ENCODE measurements at regions not wholly inside any gene's neighbourhood (a gene's known extent, or its start where the extent isn't known, plus 50 kb on each side); places are given as distances from the start of the nearest gene placed in this dataset.

DNA sequence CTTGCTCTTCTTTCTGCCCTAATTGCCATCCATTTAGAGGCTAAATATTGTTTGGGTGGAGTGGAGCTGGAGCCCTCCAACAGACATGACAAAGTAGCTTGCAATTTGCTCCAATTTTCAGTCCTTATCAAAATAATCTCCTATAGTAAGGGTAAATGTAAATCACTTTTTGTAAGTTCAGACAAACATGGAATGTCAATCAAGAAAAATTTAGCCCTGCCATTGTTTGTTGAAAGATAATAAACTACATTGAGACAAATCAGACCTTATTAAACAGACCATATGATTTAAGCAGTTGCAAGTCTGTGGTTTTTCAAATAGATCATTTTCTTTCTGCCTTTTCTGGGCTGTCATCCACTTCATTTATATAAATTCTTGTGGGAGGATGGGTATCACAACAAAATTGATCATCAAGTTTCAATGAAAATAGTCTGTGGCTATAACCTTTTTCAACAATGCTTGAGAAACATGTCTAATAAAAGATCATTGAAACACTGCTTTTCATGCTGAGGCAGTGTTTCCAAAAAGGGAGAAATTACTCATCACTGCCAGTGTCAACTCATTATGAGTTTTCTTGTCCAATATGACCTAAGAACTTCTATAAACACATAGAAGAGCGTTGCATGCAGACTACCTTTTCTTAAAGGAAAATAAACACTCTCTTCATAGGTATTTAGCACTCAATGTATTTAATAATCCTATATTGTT lies 1152.0 kb upstream of the B3GALT2 start:
- TF ChIP-seq ZNF644 (tag; IDR thresholded peaks at IDR 0.05; ENCODE audit: low read depth) (no peak), RCOR1 (IDR thresholded peaks at IDR 0.05; ENCODE audit: borderline replicate concordance in 1 of 2, low read depth in 2 of 2, low read length in 2 of 2) (no peak), ZBTB7A (IDR thresholded peaks at IDR 0.05; ENCODE audit: borderline replicate concordance, control insufficient read depth, low read depth, low read length) (no peak), BHLHE40 (IDR thresholded peaks at IDR 0.05; ENCODE audit: low read length) (no peak), SP1 (CRISPR knock-in tag; IDR thresholded peaks at IDR 0.05) (no peak), TAF1 (IDR thresholded peaks at IDR 0.05; ENCODE audit: control insufficient read depth, extremely low read depth, insufficient read depth, low read length, severe bottlenecking) (no peak), MAFF (IDR thresholded peaks at IDR 0.05; ENCODE audit: low read length) (no peak)
- TF ChIP-seq, protein P1, sequence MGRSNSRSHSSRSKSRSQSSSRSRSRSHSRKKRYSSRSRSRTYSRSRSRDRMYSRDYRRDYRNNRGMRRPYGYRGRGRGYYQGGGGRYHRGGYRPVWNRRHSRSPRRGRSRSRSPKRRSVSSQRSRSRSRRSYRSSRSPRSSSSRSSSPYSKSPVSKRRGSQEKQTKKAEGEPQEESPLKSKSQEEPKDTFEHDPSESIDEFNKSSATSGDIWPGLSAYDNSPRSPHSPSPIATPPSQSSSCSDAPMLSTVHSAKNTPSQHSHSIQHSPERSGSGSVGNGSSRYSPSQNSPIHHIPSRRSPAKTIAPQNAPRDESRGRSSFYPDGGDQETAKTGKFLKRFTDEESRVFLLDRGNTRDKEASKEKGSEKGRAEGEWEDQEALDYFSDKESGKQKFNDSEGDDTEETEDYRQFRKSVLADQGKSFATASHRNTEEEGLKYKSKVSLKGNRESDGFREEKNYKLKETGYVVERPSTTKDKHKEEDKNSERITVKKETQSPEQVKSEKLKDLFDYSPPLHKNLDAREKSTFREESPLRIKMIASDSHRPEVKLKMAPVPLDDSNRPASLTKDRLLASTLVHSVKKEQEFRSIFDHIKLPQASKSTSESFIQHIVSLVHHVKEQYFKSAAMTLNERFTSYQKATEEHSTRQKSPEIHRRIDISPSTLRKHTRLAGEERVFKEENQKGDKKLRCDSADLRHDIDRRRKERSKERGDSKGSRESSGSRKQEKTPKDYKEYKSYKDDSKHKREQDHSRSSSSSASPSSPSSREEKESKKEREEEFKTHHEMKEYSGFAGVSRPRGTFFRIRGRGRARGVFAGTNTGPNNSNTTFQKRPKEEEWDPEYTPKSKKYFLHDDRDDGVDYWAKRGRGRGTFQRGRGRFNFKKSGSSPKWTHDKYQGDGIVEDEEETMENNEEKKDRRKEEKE (IDR thresholded peaks at IDR 0.05; ENCODE audit: borderline replicate concordance in 1 of 2, control insufficient read depth in 1 of 2, low read depth in 2 of 2, low read length in 1 of 2): no peak

Measured in K562 (cell line).